DND-41 (cell line): ENCODE measurements at regions not wholly inside any gene's neighbourhood (a gene's known extent, or its start where the extent isn't known, plus 50 kb on each side); places are given as distances from the start of the nearest gene placed in this dataset.

Experiments used
- CTCF ChIP-seq: IDR thresholded peaks from 2 replicates; pipeline ENCODE4 v1.5.1; 2012; ENCODE audit warnings: borderline replicate concordance, low read length, moderate library complexity, mild to moderate bottlenecking; ENCODE audit not compliant: poor library complexity, severe bottlenecking; ENCODE audit errors: extremely low read depth
- EZH2 ChIP-seq: IDR thresholded peaks from 3 replicates; pipeline ENCODE4 v1.6.1; 2012; ENCODE audit warnings: borderline replicate concordance, low read depth, mild to moderate bottlenecking, moderate library complexity, low read length, inconsistent platforms; ENCODE audit not compliant: severe bottlenecking

- TF ChIP-seq CTCF (no peak), EZH2 (no peak)
Observed at GRCh38 chr13:88729605-88730004, 1058.4 kb downstream of the SLITRK5 start.
